Suprapubic skin (tissue), 4 donors: ENCODE measurements at regions not wholly inside any gene's neighbourhood (a gene's known extent, or its start where the extent isn't known, plus 50 kb on each side); places are given as distances from the start of the nearest gene placed in this dataset.

ENCODE experiments used
- EP300 ChIP-seq: sonication (generic); formaldehyde crosslinking; IDR thresholded peaks from one replicate; pipeline ENCODE4 v1.6.1; 2017; ENCODE audit warnings: antibody characterized with exemption
- POLR2A ChIP-seq, 2 donors: fragments of 450-650 bp; IDR thresholded peaks; one replicate each; pipeline ENCODE4 v1.6.1; 2017; ENCODE audit warnings: antibody characterized with exemption in 2 of 2, mild to moderate bottlenecking in 2 of 2, moderate library complexity in 2 of 2
- POLR2AphosphoS5 ChIP-seq, 3 donors: sonication (generic); formaldehyde crosslinking; IDR thresholded peaks; one replicate each; pipeline ENCODE4 v1.6.1; 2017; ENCODE audit warnings: antibody characterized with exemption in 3 of 3
- TF ChIP-seq, protein P1 (sequence below), 2 donors: fragments of 200-600 bp in 1 of 2; fragments of 450-650 bp in 1 of 2; sonication (generic) in 1 of 2; IDR thresholded peaks; one replicate each; pipeline ENCODE4 v1.5.1; 2016 to 2019; ENCODE audit warnings: antibody characterized with exemption in 2 of 2, mild to moderate bottlenecking in 1 of 2, moderate library complexity in 1 of 2

DNA sequence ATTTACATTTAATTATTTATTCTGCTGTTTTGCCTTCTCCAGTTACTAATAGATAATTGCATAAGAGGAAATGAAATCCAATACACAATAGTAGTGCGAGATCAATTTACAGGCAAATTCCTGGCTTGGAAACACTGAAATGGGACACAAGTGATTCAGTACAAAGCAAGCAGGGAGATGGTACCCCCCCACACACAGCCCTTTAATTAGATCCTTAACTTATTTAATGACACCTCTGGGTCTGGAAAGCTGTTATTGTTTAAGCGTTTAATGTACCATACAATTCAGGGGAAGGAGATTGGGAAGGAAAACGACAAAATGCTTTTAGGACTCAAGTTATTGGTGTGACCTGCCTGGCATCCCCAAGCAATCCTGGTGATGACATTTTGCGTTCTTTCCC, 318.2 kb downstream of the NPIPA8 start:
- no peak for TF ChIP-seq POLR2A (IDR thresholded peaks at IDR 0.05)
- TF ChIP-seq, protein P1, sequence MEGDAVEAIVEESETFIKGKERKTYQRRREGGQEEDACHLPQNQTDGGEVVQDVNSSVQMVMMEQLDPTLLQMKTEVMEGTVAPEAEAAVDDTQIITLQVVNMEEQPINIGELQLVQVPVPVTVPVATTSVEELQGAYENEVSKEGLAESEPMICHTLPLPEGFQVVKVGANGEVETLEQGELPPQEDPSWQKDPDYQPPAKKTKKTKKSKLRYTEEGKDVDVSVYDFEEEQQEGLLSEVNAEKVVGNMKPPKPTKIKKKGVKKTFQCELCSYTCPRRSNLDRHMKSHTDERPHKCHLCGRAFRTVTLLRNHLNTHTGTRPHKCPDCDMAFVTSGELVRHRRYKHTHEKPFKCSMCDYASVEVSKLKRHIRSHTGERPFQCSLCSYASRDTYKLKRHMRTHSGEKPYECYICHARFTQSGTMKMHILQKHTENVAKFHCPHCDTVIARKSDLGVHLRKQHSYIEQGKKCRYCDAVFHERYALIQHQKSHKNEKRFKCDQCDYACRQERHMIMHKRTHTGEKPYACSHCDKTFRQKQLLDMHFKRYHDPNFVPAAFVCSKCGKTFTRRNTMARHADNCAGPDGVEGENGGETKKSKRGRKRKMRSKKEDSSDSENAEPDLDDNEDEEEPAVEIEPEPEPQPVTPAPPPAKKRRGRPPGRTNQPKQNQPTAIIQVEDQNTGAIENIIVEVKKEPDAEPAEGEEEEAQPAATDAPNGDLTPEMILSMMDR (IDR thresholded peaks at IDR 0.05), result no peak
- no peak for TF ChIP-seq EP300
- TF ChIP-seq POLR2AphosphoS5 (IDR thresholded peaks at IDR 0.05), result no peak
